Caco-2 (cell line): ENCODE measurements at regions not wholly inside any gene's neighbourhood (a gene's known extent, or its start where the extent isn't known, plus 50 kb on each side); places are given as distances from the start of the nearest gene placed in this dataset.

ENCODE experiments used
- BruUV-seq: library from RNA; stranded (reverse); fragments of 400-500 nt; replicated peaks from 2 replicates; lab custom pipeline; 2021; lab: Mats Ljungman, UMichigan
- CTCF ChIA-PET: fragments of 300-600 bp; sonication (Branson Sonifier 250); formaldehyde crosslinking; loops from one replicate; lab custom pipeline; 2022; ENCODE audit warnings: antibody characterized with exemption; lab: Charles Lee
- POLR2A ChIA-PET: fragments of 300-600 bp; sonication (Branson Sonifier 250); formaldehyde crosslinking; loops from one replicate; lab custom pipeline; 2022; ENCODE audit warnings: antibody characterized with exemption; lab: Charles Lee
- DNase-seq, 2 experiments: peaks; one replicate each; pipeline versions ENCODE4 v3.0.0 to v3.0.0-alpha.2; 2020 to 2022
- H3K27me3 ChIP-seq: replicated peaks from 2 replicates; pipeline ENCODE4 v1.6.0; 2011; ENCODE audit warnings: low read length; ENCODE audit not compliant: control insufficient read depth, insufficient read depth
- H3K36me3 ChIP-seq: 2 replicates; pipeline ENCODE4 v1.5.1; 2011; ENCODE audit warnings: low read length; ENCODE audit not compliant: control insufficient read depth, insufficient read depth
- H3K4me1 ChIP-seq: fragments of 250-450 bp; sonication (Bioruptor Pico); 2 replicates; pipeline ENCODE4 v1.5.1; 2020; ENCODE audit warnings: mild to moderate bottlenecking
- H3K4me3 ChIP-seq: 2 replicates; pipeline ENCODE4 v1.5.1; 2011; ENCODE audit warnings: low read depth, mild to moderate bottlenecking, control low read depth, low read length
- H3K9me3 ChIP-seq: fragments of 250-450 bp; sonication (Bioruptor Pico); 2 replicates; pipeline ENCODE4 v1.5.1; 2020; ENCODE audit warnings: mild to moderate bottlenecking, moderate library complexity
- H3K27ac Mint-ChIP-seq: one replicate; pipeline ENCODE4 v1.8.0; 2022; ENCODE audit warnings: mixed read lengths; ENCODE audit not compliant: unreplicated experiment
- H3K27me3 Mint-ChIP-seq: one replicate; pipeline ENCODE4 v1.8.0; 2022; ENCODE audit warnings: mixed read lengths; ENCODE audit not compliant: insufficient read depth, unreplicated experiment
- H3K36me3 Mint-ChIP-seq: one replicate; pipeline ENCODE4 v1.8.0; 2022; ENCODE audit warnings: mild to moderate bottlenecking, mixed read lengths; ENCODE audit not compliant: insufficient read depth, unreplicated experiment
- H3K4me1 Mint-ChIP-seq: one replicate; pipeline ENCODE4 v1.8.0; 2022; ENCODE audit warnings: low read depth, mixed read lengths; ENCODE audit not compliant: unreplicated experiment
- H3K4me3 Mint-ChIP-seq: one replicate; pipeline ENCODE4 v1.8.0; 2022; ENCODE audit warnings: mild to moderate bottlenecking, moderate library complexity, mixed read lengths; ENCODE audit not compliant: unreplicated experiment
- H3K9me3 Mint-ChIP-seq: one replicate; pipeline ENCODE4 v1.8.0; 2022; ENCODE audit warnings: mixed read lengths; ENCODE audit not compliant: unreplicated experiment
- intact Hi-C: fragments of 100-400 bp; cut with micrococcal nuclease; formaldehyde crosslinking; loops from one replicate; pipeline ENCODE4 v1.10.0; 2022; ENCODE audit not compliant: unreplicated experiment
- TF ChIP-seq, protein P1 (sequence below), 2 experiments: fragments of 200-600 bp in 1 of 2; IDR thresholded peaks; 1 replicate in 1 of 2; 2 replicates in 1 of 2; pipeline versions ENCODE4 v1.5.1 to v1.8.0; 2011 to 2022; ENCODE audit warnings: antibody characterized with exemption in 1 of 2, control low read depth in 1 of 2, inconsistent platforms in 1 of 2, low read depth in 1 of 2, low read length in 1 of 2, mild to moderate bottlenecking in 1 of 2, moderate library complexity in 1 of 2; ENCODE audit not compliant: insufficient read depth in 1 of 2, severe bottlenecking in 1 of 2, unreplicated experiment in 1 of 2

DNA sequence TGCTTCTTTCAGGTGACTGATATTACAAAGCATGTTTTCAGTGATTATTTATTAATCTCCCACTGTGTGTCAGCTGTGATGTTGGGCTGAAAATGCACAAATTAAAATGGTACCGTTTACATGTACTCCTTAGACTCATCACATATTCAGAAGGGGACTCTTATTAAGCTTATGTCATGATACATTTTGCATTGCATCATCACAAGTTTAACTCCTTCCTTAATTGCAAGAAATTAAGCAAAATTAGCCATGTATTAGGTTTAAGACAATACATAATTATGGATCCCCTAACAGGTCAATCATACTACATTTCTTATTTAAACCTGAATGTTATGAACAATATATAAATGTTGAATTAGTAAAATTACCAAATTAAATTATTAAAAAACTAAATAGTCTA lies 899.1 kb downstream of the TMEM182 start:
- H3K27ac Mint-ChIP-seq = no peak overlapping the region
- H3K4me1 ChIP-seq = no peaks in the 10 kb centered on the region
- no peaks in the 10 kb centered on the region for H3K9me3 ChIP-seq
- ChIA-PET POLR2A (no interaction called here), CTCF (no interaction called here)
- intact Hi-C loops = no loop called here
- H3K4me1 Mint-ChIP-seq = no peaks in the 10 kb centered on the region
- BruUV-seq = no TSS peak
- DNase-seq = no peak
- H3K4me3 Mint-ChIP-seq = no peak overlapping the region
- no peaks in the 10 kb centered on the region for H3K27me3 ChIP-seq
- H3K36me3 Mint-ChIP-seq = no peaks in the 10 kb centered on the region
- no peak overlapping the region for H3K4me3 ChIP-seq
- TF ChIP-seq, protein P1, sequence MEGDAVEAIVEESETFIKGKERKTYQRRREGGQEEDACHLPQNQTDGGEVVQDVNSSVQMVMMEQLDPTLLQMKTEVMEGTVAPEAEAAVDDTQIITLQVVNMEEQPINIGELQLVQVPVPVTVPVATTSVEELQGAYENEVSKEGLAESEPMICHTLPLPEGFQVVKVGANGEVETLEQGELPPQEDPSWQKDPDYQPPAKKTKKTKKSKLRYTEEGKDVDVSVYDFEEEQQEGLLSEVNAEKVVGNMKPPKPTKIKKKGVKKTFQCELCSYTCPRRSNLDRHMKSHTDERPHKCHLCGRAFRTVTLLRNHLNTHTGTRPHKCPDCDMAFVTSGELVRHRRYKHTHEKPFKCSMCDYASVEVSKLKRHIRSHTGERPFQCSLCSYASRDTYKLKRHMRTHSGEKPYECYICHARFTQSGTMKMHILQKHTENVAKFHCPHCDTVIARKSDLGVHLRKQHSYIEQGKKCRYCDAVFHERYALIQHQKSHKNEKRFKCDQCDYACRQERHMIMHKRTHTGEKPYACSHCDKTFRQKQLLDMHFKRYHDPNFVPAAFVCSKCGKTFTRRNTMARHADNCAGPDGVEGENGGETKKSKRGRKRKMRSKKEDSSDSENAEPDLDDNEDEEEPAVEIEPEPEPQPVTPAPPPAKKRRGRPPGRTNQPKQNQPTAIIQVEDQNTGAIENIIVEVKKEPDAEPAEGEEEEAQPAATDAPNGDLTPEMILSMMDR (IDR thresholded peaks at IDR 0.05; ENCODE audit: insufficient read depth in 1 of 2, low read depth in 1 of 2, low read length in 1 of 2, severe bottlenecking in 1 of 2, unreplicated experiment in 1 of 2) = no peak
- no peaks in the 10 kb centered on the region for H3K36me3 ChIP-seq
- no peaks in the 10 kb centered on the region for H3K27me3 Mint-ChIP-seq
- no peaks in the 10 kb centered on the region for H3K9me3 Mint-ChIP-seq

DNA sequence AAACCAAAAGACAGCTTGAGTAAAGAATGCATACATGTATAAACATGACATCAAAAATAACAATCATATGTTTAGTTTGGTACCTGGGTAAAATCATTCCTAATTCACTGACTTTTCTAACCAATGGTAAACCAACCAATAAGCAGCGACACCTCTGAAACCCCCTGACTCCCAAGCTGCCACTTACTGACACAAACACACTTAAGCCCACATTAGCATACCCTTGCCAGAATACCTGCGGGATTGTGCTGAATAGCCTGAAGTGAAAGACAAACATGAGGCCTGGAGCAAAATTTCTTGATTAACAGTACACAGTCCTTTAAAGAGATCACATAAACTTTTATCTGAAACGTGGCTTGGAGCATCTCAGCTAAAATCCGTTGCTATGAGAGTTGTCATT lies 902.9 kb downstream of the TMEM182 start:
- POLR2A ChIA-PET = no interaction called here
- intact Hi-C loops = no loop called here
- TF ChIP-seq, protein P1 (IDR thresholded peaks at IDR 0.05; ENCODE audit: insufficient read depth in 1 of 2, low read depth in 1 of 2, low read length in 1 of 2, severe bottlenecking in 1 of 2, unreplicated experiment in 1 of 2) = no peak

DNA sequence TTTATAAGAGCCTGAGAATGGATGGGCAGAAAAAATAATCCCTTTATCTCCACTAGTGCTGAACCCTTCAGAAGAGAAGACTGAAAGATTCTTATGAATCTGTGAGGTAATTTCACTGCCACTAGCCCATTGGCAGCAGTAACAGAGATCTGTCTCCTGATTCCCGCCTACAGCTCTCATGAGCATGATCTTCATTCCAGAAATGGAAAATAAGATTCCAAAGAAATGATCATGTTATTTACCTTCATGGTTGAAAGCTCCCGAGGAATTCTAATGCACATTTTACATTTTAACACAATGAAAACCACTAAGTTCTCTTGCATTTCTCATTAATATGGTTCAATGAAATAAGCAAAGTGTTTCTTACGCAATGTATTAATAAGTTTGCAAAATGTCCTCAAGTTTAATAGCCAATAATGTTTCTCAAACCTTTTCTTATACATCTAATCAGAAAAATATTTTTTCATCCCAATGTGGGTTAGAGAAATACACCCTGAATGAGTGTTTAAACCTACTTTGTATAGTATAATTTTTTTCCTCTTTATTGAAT lies 905.6 kb downstream of the TMEM182 start:
- Histone ChIP-seq H3K4me1 (no peaks in the 10 kb centered on the region), H3K4me3 (no peak overlapping the region), H3K9me3 (no peaks in the 10 kb centered on the region), H3K27me3 (no peaks in the 10 kb centered on the region), H3K36me3 (no peaks in the 10 kb centered on the region)
- Mint-ChIP-seq H3K27ac (no peak overlapping the region), H3K4me1 (no peaks in the 10 kb centered on the region), H3K27me3 (no peaks in the 10 kb centered on the region), H3K9me3 (no peaks in the 10 kb centered on the region), H3K36me3 (no peaks in the 10 kb centered on the region), H3K4me3 (no peak overlapping the region)
- ChIA-PET POLR2A (no interaction called here), CTCF (no interaction called here)
- no TSS peak for BruUV-seq
- TF ChIP-seq, protein P1 (IDR thresholded peaks at IDR 0.05; ENCODE audit: insufficient read depth in 1 of 2, low read depth in 1 of 2, low read length in 1 of 2, severe bottlenecking in 1 of 2, unreplicated experiment in 1 of 2) = no peak
- DNase-seq = no peak
- intact Hi-C loops = no loop called here

More for the DNA sequence above, 902.9 kb downstream of the TMEM182 start:
- CTCF ChIA-PET = no interaction called here
- H3K4me1 Mint-ChIP-seq = no peaks in the 10 kb centered on the region
- DNase-seq = no peak
- Histone ChIP-seq H3K4me3 (no peak overlapping the region), H3K36me3 (no peaks in the 10 kb centered on the region), H3K9me3 (no peaks in the 10 kb centered on the region), H3K27me3 (no peaks in the 10 kb centered on the region), H3K4me1 (no peaks in the 10 kb centered on the region)
- H3K27me3 Mint-ChIP-seq = no peaks in the 10 kb centered on the region
- no peaks in the 10 kb centered on the region for H3K9me3 Mint-ChIP-seq
- no TSS peak for BruUV-seq
- no peak overlapping the region for H3K4me3 Mint-ChIP-seq
- no peaks in the 10 kb centered on the region for H3K36me3 Mint-ChIP-seq
- H3K27ac Mint-ChIP-seq = no peak overlapping the region
